Stimulated activated CD8-positive, alpha-beta memory T cell treated with anti-CD3 and anti-CD28 coated beads, Interleukin-15, amount 100 ng/mL, for 4 hours (primary cell): ENCODE measurements at regions not wholly inside any gene's neighbourhood (a gene's known extent, or its start where the extent isn't known, plus 50 kb on each side); places are given as distances from the start of the nearest gene placed in this dataset.

ENCODE experiments used
- DNase-seq, 2 donors: peaks; one replicate each; pipeline ENCODE4 v3.0.0-alpha.2; 2020; ENCODE audit warnings: low read depth in 2 of 2

GRCh38 chr10:3413937-3414666, 241.5 kb upstream of the PITRM1 start:
- DNase-seq = no peak

DNA sequence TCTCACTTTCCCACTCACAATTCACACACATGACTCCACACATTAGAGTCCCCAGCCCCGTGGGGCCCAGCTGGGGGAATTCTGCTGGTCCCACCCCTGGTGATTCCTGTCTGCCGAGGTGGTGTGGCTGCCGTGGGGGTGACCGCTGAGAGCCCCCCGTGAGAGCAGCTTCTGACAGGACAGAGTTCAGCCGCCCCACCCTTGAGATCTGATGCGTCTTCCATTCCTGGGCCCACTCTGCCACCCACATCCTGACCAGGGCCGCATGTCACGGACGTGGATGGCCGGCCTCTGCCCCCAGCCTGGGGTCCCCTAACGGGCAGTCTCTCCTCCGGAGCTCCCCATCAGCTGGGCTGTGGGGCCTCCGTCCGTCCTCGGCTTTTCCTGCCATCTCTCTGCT, 240.1 kb upstream of the PITRM1 start:
- DNase-seq = no peak

GRCh38 chr10:3412071-3412582, 239.5 kb upstream of the PITRM1 start:
- no peak for DNase-seq

DNA sequence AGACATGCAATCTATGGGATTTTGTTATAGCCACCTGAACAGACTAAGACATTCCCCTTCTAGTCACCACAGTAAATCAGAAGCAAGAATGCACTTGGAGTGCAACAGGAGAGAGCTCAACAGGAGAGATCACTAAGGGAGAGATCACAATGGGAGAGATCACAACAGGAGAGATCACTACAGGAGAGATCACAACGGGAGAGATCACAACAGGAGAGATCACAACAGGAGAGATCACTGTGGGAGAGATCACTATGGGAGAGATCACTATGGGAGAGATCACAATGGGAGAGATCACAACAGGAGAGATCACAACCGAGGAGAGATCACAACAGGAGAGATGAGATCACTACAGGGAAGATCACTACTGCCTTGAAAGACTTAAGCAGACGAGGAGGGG, 238.5 kb upstream of the PITRM1 start:
- DNase-seq = no peak

- DNase-seq = no peak
Observed at GRCh38 chr10:3409928-3410327, 237.3 kb upstream of the PITRM1 start.

- no peak for DNase-seq
Observed at GRCh38 chr10:3408603-3409365, 236.2 kb upstream of the PITRM1 start.

- DNase-seq = no peak
Observed at GRCh38 chr10:3407208-3407607, 234.6 kb upstream of the PITRM1 start.

DNA sequence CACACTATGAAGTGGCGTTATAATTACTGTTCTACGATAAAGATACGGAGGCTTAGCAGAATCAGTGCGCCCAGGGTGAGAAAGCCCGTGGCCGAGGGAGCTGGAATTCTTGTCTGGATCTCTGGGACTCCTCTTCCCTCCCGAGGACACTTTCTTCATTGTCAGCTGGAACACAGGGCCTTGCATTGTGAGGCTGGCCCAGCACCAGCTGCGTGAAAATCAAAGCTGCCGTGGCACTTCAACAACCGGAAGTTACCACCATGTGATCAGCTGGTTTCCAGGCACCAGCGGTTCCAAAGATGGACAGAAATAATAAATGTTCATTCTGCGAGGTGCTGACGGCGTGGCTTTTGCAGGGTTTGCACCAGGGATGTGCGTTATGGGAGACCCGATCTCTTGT, 234.0 kb upstream of the PITRM1 start:
- no peak for DNase-seq

- DNase-seq = no peak
Observed at GRCh38 chr10:3404381-3404780, 231.8 kb upstream of the PITRM1 start.

GRCh38 chr10:3402187-3402751, 229.7 kb upstream of the PITRM1 start:
- no peak for DNase-seq

DNA sequence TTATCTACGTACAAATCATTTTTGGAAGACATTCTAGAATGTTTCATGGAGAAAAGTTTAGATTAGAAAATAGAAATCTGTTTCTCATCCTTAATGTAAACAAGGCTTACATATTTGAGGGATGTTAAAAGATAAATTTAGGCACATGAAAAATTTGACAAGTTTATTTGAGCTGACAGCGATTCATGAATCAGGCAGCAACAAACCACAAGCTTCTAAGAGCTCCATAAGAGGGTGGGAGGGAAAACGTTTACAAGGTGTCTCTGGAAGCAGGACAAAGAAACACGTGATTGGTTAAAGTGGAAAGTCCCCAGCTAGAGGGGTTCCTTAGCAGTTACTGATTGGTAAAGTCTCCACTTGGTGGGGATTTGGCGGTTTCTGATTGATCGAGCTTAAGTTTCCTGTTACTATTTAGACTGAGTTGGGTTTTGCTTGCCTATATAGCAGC, 228.9 kb upstream of the PITRM1 start:
- no peak for DNase-seq

DNA sequence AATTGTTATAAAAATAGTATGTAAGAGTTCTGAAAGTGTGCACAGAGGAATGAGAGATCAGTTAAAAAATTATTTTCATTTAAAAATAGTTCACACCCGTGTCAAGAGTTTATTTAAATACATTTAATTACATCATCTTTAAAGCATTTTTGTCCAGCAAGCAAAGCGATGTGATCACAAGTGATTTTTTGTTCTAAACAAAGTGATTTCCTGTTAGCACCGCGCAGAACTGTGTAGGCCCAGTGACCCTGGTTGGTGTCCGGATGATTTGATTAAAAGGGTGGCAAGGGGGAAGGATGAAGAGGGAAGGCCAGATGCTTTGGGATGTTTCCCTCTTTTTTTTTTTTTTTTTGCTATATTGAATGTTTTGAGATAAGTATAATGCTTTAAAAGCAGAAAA, 227.8 kb upstream of the PITRM1 start:
- DNase-seq = no peak

DNA sequence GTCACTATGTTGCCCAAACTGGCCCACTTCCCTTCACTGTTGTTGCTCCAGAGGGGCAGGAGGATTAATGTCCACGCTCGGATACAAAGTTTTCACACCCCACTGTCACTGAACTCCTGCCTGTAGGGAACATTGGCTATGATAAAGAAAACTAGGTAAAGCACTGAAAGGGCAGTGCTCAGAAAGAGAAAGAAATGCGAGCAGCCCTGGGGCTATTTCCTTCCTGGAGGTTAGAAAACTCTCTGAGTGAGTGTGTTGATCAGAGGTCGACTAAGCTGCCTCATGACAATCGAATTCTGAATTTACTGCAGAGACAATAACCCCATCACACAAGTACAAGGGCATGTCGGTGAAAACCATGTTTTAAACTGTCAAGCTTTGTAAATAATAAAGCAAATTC, 227.2 kb upstream of the PITRM1 start:
- no peak for DNase-seq

DNA sequence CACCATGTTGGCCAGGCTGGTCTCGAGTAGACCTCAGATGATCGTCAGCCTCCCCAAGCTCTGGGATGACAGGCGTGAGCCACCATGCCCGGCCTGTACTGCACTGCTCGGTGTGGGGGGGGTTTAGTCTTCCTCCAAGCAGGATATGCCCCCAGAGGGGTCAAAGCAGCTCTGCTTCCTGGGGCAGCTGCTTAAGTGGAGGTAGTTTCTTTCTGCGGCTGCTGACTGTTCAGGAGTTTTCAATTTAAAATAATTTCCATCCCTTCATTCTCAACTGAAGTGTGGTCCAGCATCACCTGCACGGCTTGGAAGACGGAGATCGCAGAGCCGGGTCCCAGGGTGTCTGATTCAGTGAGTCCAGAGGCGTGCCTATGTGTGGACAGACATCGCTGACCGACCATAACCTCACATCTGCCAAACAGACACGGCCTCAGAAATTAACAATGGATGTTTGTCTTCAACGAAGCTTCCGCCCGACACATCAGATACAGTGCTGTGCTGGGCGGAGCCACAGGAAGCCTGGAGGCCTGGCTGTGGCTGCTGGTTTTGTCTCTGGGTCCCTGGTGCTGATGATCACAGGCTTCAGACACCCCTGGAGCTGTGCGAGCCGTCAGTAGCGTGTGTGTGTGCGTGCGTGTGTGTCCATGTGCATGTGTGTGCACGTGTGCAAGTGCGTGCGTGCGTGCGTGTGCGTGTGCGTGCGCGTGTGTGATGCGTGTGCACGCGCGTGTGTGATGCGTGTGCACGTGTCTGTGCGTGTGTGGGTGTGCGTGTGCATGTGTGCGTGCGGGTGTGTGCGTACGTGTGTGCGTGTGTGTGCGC, 226.5 kb upstream of the PITRM1 start:
- DNase-seq = no peak

DNA sequence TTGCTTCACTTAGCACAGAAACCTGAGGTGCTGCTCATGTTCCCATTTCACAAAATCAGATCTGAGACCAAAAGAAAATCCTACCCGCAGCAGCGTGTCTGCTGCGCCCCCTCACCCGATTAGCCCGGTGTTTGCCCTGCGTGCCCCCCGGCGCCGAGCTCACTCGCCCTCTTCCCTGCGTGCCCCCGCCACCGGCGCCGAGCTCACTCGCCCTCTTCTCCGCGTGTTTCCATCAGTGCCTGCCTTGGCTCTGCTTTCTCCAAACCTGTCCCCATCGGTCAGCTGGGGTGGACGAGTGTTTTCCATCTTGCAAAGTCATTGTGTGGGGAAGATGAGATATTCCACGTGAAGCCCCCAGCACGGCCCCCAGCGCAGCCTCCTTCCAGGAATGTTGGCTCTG, 225.3 kb upstream of the PITRM1 start:
- no peak for DNase-seq

GRCh38 chr10:3397231-3397630, 224.6 kb upstream of the PITRM1 start:
- DNase-seq = no peak

- no peak for DNase-seq
Observed at GRCh38 chr10:3396116-3396515, 223.5 kb upstream of the PITRM1 start.

- no peak for DNase-seq
Observed at GRCh38 chr10:3395458-3395861, 222.9 kb upstream of the PITRM1 start.

GRCh38 chr10:3395041-3395440, 222.5 kb upstream of the PITRM1 start:
- no peak for DNase-seq

- no peak for DNase-seq
Observed at GRCh38 chr10:3393958-3394357, 221.4 kb upstream of the PITRM1 start.

DNA sequence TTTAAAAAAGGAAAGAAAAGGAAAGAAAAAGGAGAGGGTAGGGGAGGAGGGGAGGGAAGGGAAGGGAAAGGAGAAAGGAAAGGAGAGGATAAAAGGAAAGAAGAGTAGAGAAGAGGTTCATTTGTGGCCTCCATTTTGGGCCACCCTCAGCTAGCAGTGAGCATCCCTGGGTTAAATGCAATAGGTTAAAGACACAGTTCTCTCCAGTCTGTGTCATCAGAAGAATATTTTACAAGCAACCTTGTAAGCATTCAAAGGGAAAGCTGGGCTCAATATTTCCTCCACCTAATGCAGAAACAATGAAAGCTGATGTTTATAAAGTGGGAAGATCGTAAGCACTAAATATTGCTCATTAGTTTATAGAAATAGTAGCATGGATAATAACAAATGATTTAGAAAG, 219.1 kb upstream of the PITRM1 start:
- DNase-seq = no peak

GRCh38 chr10:3389130-3389529, 216.5 kb upstream of the PITRM1 start:
- DNase-seq = no peak
